GM06990 (cell line): ENCODE measurements at regions not wholly inside any gene's neighbourhood (a gene's known extent, or its start where the extent isn't known, plus 50 kb on each side); places are given as distances from the start of the nearest gene placed in this dataset.

Source experiments
- DNase-seq: peaks from one replicate; pipeline ENCODE4 v3.0.0-alpha.2; 2011; ENCODE audit not compliant: insufficient read length; ENCODE audit errors: extremely low read depth
- H3K27me3 ChIP-seq: replicated peaks from 2 replicates; pipeline ENCODE4 v1.6.0; 2011; ENCODE audit warnings: low read length; ENCODE audit not compliant: control insufficient read depth, insufficient read depth
- H3K36me3 ChIP-seq: 2 replicates; pipeline ENCODE4 v1.5.1; 2011; ENCODE audit warnings: low read length; ENCODE audit not compliant: control insufficient read depth, insufficient read depth
- H3K4me3 ChIP-seq: replicated peaks from 2 replicates; pipeline ENCODE4 v1.5.1; 2011; ENCODE audit warnings: low read depth, mild to moderate bottlenecking, control low read depth, low read length
- CTCF ChIP-seq: IDR thresholded peaks from 2 replicates; pipeline ENCODE4 v1.5.1; 2011; ENCODE audit warnings: low read length, control low read depth, mild to moderate bottlenecking, inconsistent platforms; ENCODE audit not compliant: insufficient read depth, poor library complexity, severe bottlenecking

DNA sequence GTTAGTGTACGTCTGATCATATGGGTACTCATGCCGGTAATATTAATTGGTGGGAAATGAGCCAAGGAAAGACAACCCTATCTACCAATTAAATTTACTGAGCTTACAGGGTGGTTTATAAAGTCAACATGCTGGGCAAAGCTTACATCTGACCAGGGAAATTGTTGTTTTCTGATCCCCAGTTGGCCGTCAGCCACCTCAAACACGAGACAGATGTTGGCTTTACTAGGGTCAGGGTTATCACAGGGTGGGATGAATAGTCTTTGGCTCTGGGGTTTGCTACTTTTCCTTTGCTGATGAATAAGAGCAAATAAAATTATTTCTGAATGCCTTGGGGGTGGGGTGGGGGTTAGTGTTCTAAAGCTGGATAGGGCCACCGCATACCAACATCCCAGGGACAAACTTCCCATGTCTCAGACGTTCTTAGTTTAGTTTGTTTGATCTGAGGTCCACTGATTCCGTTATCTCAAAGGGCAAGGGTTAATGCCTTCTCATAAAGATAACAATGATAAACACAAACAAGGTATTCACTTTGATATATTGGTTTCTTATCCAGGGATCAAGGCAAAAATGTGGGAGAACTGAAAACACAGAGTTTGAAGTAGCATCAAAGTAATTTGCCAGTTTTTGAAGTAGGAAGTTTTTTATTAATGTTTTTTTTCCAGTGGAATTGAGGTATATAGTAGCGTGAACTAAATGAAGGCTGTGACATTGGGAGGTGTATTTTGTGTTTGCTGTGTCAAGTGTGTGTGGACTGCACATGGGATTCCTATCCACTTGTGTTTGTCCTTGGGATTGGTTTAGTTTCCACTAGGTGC is 109.1 kb upstream of the RPS23 start:
- H3K4me3 ChIP-seq = no peak overlapping the region
- no peaks in the 10 kb centered on the region for H3K27me3 ChIP-seq
- DNase-seq = no peak
- no peaks in the 10 kb centered on the region for H3K36me3 ChIP-seq
- TF ChIP-seq CTCF = no peak

DNA sequence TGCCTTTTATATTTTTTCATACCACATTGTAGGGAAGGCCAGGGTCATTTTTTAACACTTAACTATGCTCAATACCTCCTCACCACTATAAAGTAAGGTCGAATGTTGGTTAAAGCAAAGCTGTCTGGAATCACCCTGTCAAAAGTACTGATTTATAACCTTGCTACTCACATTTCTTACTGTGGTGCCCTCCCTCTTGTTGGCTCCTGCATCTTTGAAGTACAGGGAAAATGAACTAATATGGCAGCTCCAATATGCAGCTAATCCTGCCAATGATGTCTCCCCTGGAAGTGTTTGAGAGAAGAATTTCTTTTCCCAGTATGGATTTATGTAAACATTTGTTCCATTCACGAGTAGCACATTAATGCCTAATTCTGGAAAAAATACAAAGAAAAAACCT is 108.4 kb upstream of the RPS23 start:
- Histone ChIP-seq H3K36me3 (no peaks in the 10 kb centered on the region), H3K27me3 (no peaks in the 10 kb centered on the region), H3K4me3 (no peak overlapping the region)
- no peak for DNase-seq
- TF ChIP-seq CTCF = no peak

- Histone ChIP-seq H3K36me3 (no peaks in the 10 kb centered on the region), H3K4me3 (no peak overlapping the region), H3K27me3 (no peaks in the 10 kb centered on the region)
- TF ChIP-seq CTCF = no peak
- DNase-seq = no peak
These were observed 106.0 kb upstream of the RPS23 start for GRCh38 chr5:82384034-82384750.

- H3K4me3 ChIP-seq = no peak overlapping the region
- H3K27me3 ChIP-seq = no peaks in the 10 kb centered on the region
- no peaks in the 10 kb centered on the region for H3K36me3 ChIP-seq
- no peak for DNase-seq
- no peak for TF ChIP-seq CTCF
These were observed 103.4 kb upstream of the RPS23 start for GRCh38 chr5:82381591-82381990.

DNA sequence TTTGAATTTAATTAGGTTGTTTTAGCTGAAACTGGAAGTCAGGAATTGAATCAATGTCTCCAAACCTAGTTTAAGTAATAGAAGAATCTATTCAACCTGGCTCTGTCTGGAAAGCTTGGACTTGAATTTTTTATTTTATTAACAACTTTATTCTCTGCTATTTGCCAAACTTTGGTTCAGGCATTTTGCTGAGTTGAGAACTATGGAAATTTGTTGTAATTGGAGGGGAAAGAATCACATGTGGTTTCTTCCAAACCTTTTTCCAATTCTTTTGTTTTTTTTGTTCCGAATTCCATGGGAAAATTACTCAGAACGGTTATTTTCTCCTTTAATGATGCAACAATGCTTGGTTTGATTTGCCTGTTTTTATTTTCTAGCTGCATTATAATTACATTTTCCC is 98.2 kb upstream of the RPS23 start:
- H3K4me3 ChIP-seq = no peak overlapping the region
- no peaks in the 10 kb centered on the region for H3K36me3 ChIP-seq
- H3K27me3 ChIP-seq = no peaks in the 10 kb centered on the region
- DNase-seq = no peak
- no peak for TF ChIP-seq CTCF
